GM21447 (cell line): ENCODE measurements at regions not wholly inside any gene's neighbourhood (a gene's known extent, or its start where the extent isn't known, plus 50 kb on each side); places are given as distances from the start of the nearest gene placed in this dataset.

ENCODE experiments used
- ATAC-seq: cut with Tn5 transposase; IDR thresholded peaks from one replicate; pipeline ENCODE4 v1.9.1; 2021; ENCODE audit not compliant: unreplicated experiment

DNA sequence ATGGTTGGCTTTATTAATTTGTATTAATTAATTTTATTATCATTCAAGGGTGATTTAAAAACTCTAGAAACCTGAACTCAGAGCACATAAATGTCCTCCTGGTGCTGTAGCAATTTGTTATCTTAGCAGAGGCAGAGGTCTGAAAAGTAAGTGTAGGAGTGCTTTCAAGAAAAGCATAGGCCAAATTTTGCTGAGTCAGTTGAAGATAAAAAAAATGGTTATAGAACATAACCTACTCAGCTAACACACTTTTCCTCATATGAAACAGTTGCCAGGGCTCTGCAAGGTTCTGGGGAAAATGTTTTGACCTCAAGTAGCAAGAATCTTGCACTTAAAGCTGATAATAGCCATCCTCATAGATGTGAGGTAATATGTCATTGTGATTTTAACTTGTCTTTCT, 53.5 kb upstream of the CHODL start:
- no peak for ATAC-seq

DNA sequence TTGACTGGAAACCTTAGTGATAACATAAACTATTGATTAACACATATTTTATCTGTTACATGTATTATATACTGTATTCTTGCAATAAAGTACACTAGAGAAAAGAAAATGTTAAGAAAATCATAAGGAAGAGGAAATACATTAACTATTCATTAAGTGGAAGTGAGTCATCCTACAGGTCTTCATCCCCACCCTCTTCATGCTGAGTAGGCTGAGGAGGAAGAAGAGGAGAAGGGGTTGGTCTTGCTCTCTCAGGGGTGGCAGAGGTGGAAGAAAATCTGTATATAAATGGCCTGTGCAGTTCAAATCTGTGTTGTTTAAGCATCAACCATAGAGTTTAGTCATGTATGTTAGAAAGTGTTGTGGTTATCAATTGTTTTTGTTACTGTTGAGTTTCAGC, 66.1 kb upstream of the CHODL start:
- ATAC-seq: no peak

DNA sequence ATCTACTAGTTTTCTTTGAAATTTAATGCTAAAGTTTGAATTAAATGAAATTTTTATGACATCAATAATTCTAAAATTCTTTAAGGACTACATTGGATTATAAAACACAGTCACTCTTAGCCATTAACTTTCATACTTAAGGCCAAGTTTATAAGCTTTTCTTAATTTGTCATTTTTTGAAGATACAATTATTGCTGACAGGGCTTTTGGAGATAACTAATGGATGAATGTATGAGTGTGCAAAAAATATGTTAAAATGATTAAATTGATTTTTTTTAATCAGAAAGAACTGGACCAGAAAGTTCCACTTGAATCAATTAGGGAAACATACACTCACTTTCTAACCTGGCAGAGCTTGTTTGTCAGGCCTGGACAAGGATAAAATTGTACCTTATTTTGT, 70.3 kb upstream of the CHODL start:
- ATAC-seq: no peak

DNA sequence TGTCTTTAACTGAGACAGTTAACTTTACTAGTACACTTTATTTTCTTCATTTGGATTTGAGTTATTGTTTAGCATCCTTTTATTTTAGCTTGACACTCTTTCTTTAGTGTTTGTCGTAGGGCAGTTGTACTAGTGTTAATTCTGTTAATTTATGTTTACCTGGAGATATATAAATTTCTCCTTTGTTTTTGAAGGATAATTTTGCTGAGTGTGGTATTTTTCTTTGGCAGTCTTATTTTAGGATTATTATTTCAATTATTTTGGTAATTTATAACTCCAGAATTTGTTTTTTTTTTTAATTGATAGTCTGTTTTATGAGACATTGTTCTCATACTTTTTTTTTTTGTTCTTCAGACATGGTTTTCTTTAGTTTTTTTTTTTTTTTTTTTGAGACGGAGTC, 73.8 kb upstream of the CHODL start:
- ATAC-seq: no peak

DNA sequence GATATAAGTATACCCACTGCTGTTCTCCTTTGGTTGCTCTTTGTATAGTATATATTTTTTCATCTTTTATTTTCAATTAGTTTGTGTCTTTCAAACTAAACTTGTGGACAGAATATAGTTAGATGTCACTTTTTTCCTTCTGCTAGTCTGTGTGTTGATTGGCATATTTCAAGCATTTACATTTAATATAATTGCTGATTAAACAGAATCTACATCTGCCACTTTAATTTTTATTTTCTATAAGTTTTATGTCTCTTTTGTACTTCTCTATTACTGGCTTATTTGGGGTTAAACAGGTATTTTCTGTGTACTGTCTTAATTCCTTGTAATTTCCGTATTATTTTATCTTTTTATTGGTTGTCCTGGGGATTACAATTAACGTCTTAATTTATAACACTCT, 74.4 kb upstream of the CHODL start:
- no peak for ATAC-seq

- ATAC-seq: no peak
Observed at GRCh38 chr21:18168108-18168507, 76.5 kb upstream of the CHODL start.

DNA sequence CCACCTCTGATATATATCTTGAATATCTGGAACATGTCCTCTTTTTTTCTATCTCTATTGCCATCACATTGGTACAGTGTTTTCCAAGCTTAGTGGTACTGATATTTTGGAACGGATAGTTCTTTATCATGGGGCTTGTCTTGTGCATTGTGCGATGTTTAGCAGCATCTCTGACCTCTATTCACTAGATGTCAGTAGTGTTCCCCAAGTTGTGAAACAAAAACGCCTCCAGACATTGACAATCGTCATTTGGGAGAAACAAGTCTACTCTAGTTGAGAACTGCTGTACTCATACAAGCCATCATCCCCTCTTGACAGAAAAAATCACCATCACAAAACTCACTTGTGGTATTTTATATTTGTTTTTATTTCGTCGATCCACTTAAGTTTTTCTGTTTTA, 79.7 kb upstream of the CHODL start:
- no peak for ATAC-seq

DNA sequence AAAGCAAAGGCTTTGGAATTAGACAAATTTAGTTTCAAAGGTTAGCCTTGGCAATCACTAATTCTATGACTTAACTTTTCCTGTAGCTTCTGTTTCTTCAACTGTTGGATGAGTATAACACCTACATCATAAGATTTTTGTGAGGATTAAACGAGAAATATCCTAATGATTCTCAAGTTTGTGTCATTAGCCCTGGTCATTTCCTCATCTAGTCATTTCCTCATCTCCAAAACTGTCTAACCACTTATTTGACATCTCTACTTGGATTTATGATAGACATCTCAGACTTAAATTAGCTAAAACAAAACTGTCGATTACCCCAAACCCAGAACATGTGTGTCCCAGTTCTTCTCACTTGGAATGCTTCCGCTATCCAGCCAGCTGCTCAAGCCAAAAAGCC, 80.2 kb upstream of the CHODL start:
- ATAC-seq: no peak

- no peak for ATAC-seq
Observed at GRCh38 chr21:18163956-18164355, 80.7 kb upstream of the CHODL start.

GRCh38 chr21:18161841-18162240, 82.8 kb upstream of the CHODL start:
- no peak for ATAC-seq

DNA sequence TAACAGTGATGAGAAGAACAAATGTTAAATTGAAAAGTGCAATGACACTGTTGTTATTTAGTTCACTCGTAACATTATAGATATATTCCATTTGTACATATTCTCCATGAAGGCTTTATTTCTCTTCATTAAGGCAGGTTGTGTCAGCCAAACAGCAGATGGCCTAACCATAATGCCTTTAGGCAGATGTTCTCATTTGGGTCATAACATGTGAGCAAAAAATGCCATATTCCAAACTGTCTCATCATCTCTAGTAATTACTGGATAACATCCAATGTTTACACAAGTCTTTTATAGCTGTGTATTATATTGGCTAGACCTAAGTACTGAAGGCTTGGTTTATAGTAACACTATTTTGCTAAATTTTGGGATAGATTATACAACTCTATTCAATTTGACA, 87.2 kb upstream of the CHODL start:
- ATAC-seq: no peak

DNA sequence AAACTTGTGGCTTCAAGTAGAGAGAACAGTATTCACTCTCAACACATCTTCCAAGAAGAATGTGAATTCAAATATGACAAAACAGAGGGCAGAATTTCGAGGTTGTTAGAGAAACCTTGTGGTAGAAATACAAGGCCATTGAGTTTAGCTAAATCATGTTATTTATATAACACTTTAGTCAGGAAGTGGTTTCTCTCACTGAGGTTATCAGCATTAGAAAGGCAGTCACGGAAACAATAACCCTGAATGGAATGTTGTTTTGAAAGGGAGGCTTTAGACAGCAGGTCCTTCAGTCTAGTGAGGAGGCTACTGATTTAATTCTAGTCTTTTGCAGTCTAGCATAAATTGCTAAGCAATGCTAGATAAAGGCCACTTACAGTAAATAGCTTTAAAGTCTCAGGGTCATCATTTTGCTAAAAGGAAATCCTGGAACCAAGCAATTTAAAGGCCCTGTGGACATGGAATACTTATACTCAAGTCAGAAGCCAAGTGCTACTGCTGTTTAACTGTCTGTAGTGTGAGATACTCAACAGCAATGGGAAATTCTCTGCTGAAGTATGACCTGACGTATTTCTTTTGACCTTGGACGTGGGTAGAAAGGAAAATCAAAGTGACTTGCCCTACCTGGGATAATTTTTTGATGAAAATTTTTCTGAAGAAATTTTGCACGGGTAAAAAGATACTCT, 89.0 kb upstream of the CHODL start:
- no peak for ATAC-seq

- no peak for ATAC-seq
Observed at GRCh38 chr21:18153063-18153462, 91.6 kb upstream of the CHODL start.

DNA sequence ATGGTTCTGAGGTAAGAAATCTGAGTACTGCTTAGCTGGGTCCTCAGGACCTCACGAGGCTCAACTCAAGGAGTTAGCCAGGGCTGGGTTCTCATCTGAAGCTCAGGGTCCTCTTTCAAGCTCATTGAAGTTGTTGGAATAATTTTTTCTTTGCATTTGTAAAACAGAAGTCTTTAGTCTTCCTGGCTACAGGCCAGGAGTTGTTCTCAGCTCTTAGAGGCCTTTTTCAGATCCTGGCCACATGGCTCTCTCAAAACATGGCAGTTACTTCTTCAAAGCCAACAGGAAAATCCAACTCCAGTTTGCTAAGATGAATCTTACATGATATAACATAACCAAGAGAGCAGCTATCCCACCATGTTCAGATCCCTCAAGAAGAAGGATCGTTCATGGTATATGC, 92.3 kb upstream of the CHODL start:
- no peak for ATAC-seq

DNA sequence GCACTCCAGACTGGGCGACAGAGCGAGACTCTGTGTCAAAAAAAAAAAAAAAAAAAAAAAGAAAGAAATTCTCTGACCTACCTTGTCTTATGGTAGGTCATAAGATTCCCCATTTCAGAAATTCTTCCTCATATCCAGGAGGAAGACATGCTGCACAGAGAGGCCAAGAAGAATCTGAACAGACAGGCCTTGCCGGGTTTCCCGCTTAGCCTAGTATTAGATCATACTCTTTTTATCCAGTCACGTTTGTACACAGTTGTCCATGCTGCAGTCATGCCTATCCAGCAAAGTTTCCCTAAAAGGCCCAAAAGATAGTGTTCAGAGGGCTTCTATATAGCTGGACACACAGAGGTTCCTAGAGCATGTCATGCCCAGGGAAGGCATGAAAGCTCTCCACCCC, 93.6 kb upstream of the CHODL start:
- no peak for ATAC-seq

- no peak for ATAC-seq
Observed at GRCh38 chr21:18148401-18148800, 96.2 kb upstream of the CHODL start.

GRCh38 chr21:18147678-18148077, 97.0 kb upstream of the CHODL start:
- no peak for ATAC-seq

- no peak for ATAC-seq
Observed at GRCh38 chr21:18146820-18147219, 97.8 kb upstream of the CHODL start.

- ATAC-seq: no peak
Observed at GRCh38 chr21:18144339-18144738, 100.3 kb upstream of the CHODL start.

DNA sequence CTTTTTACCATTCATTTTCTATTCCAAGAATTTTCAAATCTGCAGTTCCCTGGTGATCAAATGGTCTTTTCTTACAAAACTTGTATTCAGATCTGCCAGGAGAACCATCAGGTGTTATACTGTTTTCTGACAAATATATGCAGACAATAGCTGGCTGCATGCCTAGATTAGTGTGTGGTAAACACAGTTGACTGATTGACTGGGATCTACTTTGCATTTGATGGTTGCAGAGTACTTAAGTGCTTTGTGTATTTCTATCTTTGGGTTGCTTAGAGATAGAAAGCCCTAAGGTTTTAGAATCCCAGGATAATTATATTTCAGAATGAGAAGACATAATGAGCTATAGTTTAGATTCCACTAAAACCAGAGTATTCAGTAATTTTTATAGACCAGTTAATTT, 102.0 kb upstream of the CHODL start:
- ATAC-seq: no peak

DNA sequence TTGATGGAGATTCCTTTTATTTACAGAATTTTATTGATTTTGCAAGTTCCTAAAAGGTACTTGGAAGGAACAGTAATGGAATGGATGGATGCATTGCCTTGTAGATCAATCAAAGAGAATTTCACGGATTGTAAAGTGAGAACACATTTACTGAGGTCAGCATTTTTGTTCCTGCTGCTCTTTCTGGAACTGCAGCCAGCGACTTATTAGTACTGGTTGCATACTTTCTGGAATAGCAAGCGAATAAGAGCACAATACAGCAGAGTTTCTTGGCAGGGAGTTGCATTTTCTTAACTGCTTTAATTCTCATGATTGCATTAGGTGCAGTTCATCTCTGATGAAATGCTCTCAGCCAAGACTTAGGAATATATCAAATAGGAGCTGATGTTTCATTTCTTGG, 106.1 kb upstream of the CHODL start:
- ATAC-seq: no peak

DNA sequence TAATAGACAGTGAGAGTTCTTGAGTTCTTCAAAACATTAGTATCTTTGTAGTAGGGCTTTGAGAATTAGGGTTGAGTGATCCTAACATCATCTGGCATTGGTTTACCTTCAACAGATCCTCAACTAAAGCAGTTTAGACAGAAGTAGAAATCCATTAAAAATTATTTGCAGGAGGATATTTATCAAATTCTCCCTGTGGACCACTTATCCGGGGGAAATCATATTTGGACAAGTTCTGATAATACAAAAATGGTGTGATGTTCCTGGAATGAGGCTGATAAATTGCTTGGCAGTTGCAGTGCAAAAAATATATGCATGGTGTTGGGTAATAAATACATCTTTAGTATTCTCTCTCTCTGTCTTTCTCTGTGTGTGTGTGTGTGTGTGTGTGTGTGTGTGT, 115.1 kb upstream of the CHODL start:
- no peak for ATAC-seq

DNA sequence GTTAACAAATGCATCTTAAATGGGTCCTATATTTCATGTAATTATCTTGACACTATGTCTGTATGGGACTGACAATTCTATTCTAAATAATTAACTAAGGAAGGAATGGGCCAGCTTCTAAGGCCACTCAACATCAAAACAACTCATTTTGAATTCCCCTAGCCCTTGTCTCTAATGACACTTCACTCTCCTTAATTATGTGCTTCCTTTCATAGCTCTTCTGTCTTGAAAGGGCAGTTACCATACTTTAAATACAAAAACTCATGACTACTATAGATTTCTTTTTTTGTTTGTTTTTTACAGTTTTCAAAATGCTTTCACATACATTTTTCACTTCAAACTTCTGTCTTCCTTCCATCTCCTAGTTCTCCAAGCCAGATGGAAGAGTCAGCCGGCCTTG, 126.1 kb upstream of the CHODL start:
- no peak for ATAC-seq

GRCh38 chr21:18117176-18117575, 127.5 kb upstream of the CHODL start:
- ATAC-seq: no peak
